ENCODE measurements at regions not wholly inside any gene's neighbourhood (a gene's known extent, or its start where the extent isn't known, plus 50 kb on each side); places are given as distances from the start of the nearest gene placed in this dataset.

DNA sequence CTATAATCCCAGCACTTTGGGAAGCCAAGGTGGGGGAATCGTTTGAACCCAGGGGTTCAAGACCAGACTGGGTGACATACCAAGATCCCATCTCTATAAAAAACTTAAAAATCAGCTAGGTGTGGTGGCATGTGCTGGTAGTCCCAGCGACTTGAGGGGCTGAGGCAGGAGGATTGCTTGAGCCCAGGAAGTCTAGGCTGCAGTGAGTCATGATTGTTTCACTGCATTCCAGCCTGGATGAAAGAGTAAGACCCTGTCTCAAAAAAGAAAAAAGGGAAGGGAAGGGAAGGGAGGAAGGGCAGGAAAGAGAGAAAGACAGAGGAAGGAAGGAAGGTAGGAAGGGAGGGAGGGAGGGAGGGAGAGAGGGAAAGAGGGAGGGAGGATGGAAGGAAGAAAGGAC, 133.7 kb upstream of the LRRN1 start:
- TF ChIP-seq, protein P1, sequence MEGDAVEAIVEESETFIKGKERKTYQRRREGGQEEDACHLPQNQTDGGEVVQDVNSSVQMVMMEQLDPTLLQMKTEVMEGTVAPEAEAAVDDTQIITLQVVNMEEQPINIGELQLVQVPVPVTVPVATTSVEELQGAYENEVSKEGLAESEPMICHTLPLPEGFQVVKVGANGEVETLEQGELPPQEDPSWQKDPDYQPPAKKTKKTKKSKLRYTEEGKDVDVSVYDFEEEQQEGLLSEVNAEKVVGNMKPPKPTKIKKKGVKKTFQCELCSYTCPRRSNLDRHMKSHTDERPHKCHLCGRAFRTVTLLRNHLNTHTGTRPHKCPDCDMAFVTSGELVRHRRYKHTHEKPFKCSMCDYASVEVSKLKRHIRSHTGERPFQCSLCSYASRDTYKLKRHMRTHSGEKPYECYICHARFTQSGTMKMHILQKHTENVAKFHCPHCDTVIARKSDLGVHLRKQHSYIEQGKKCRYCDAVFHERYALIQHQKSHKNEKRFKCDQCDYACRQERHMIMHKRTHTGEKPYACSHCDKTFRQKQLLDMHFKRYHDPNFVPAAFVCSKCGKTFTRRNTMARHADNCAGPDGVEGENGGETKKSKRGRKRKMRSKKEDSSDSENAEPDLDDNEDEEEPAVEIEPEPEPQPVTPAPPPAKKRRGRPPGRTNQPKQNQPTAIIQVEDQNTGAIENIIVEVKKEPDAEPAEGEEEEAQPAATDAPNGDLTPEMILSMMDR (IDR thresholded peaks at IDR 0.05), result no peak
- no peak for TF ChIP-seq POLR2A (IDR thresholded peaks at IDR 0.05)

All from Peyer's patch (tissue), 4 donors.